MG63 (cell line): ENCODE measurements at regions not wholly inside any gene's neighbourhood (a gene's known extent, or its start where the extent isn't known, plus 50 kb on each side); places are given as distances from the start of the nearest gene placed in this dataset.
A peak's percentile ranks its signal among the peaks of the same experiment; 100 is the strongest.
"Not testable (repeated sequence)": the region's sequence is repeated elsewhere in the genome, so short reads cannot be mapped to it uniquely, and the experiment has no call there.

Source experiments
- DNase-seq: peaks from one replicate; pipeline ENCODE4 v3.0.0-alpha.2; 2020
- H3K27me3 ChIP-seq: fragments of 250-450 bp; sonication (Bioruptor Pico); 2 replicates; pipeline ENCODE4 v1.5.1; 2020; ENCODE audit warnings: mild to moderate bottlenecking, moderate library complexity
- H3K36me3 ChIP-seq: fragments of 250-450 bp; sonication (Bioruptor Pico); 2 replicates; pipeline ENCODE4 v1.5.1; 2020; ENCODE audit warnings: mild to moderate bottlenecking, moderate library complexity
- H3K4me3 ChIP-seq: fragments of 250-450 bp; sonication (Bioruptor Pico); 2 replicates; pipeline ENCODE4 v1.5.1; 2020; ENCODE audit warnings: mild to moderate bottlenecking, moderate library complexity
- H3K9me3 ChIP-seq: fragments of 250-450 bp; sonication (Bioruptor Pico); 2 replicates; pipeline ENCODE4 v1.5.1; 2020; ENCODE audit warnings: mild to moderate bottlenecking, moderate library complexity

- DNase-seq = no peak
- no peaks in the 10 kb centered on the region for H3K9me3 ChIP-seq
- H3K4me3 ChIP-seq = no peak overlapping the region
- no peaks in the 10 kb centered on the region for H3K27me3 ChIP-seq
- H3K36me3 ChIP-seq = no peaks in the 10 kb centered on the region
Observed at GRCh38 chr3:110902453-110903085, 169.0 kb upstream of the NECTIN3 start.

GRCh38 chr3:110903771-110904519, 167.7 kb upstream of the NECTIN3 start:
- H3K27me3 ChIP-seq = no peaks in the 10 kb centered on the region
- H3K9me3 ChIP-seq = no peaks in the 10 kb centered on the region
- H3K4me3 ChIP-seq = no peak overlapping the region
- DNase-seq = no peak
- no peaks in the 10 kb centered on the region for H3K36me3 ChIP-seq

GRCh38 chr3:110904520-110904890, 167.1 kb upstream of the NECTIN3 start:
- DNase-seq = no peak
- H3K9me3 ChIP-seq = no peaks in the 10 kb centered on the region
- H3K36me3 ChIP-seq = no peaks in the 10 kb centered on the region
- no peak overlapping the region for H3K4me3 ChIP-seq
- no peaks in the 10 kb centered on the region for H3K27me3 ChIP-seq

GRCh38 chr3:110905121-110905520, 166.5 kb upstream of the NECTIN3 start:
- H3K9me3 ChIP-seq = no peaks in the 10 kb centered on the region
- H3K36me3 ChIP-seq = no peaks in the 10 kb centered on the region
- no peak for DNase-seq
- H3K27me3 ChIP-seq = no peaks in the 10 kb centered on the region
- H3K4me3 ChIP-seq = no peak overlapping the region

GRCh38 chr3:110909839-110910238, 161.8 kb upstream of the NECTIN3 start:
- Histone ChIP-seq H3K4me3 (no peak overlapping the region), H3K27me3 (no peaks in the 10 kb centered on the region), H3K9me3 (0 out of 2 replicates have a peak, but pooled peaks cover 2% of the 10 kb centered on the region), H3K36me3 (no peaks in the 10 kb centered on the region)
- DNase-seq = no peak

GRCh38 chr3:110910346-110910955, 161.2 kb upstream of the NECTIN3 start:
- Histone ChIP-seq H3K27me3 (no peaks in the 10 kb centered on the region), H3K36me3 (no peaks in the 10 kb centered on the region), H3K9me3 (0 out of 2 replicates have a peak, but pooled peaks cover 2% of the 10 kb centered on the region), H3K4me3 (no peak overlapping the region)
- no peak for DNase-seq

- Histone ChIP-seq H3K4me3 (no peak overlapping the region), H3K27me3 (no peaks in the 10 kb centered on the region), H3K36me3 (no peaks in the 10 kb centered on the region), H3K9me3 (no peaks in the 10 kb centered on the region)
- no peak for DNase-seq
Observed at GRCh38 chr3:110918963-110919362, 152.7 kb upstream of the NECTIN3 start.

- Histone ChIP-seq H3K9me3 (no peaks in the 10 kb centered on the region), H3K27me3 (no peaks in the 10 kb centered on the region), H3K4me3 (no peak overlapping the region), H3K36me3 (no peaks in the 10 kb centered on the region)
- DNase-seq = no peak
Observed at GRCh38 chr3:110925798-110926197, 145.8 kb upstream of the NECTIN3 start.

GRCh38 chr3:110928016-110928662, 143.5 kb upstream of the NECTIN3 start:
- Histone ChIP-seq H3K36me3 (no peaks in the 10 kb centered on the region), H3K9me3 (no peaks in the 10 kb centered on the region), H3K27me3 (no peaks in the 10 kb centered on the region), H3K4me3 (no peak overlapping the region)
- no peak for DNase-seq

- no peak for DNase-seq
- no peaks in the 10 kb centered on the region for H3K27me3 ChIP-seq
- no peak overlapping the region for H3K4me3 ChIP-seq
- H3K36me3 ChIP-seq = no peaks in the 10 kb centered on the region
- H3K9me3 ChIP-seq = no peaks in the 10 kb centered on the region
Observed at GRCh38 chr3:110929816-110930215, 141.8 kb upstream of the NECTIN3 start.

GRCh38 chr3:110932567-110932966, 139.0 kb upstream of the NECTIN3 start:
- DNase-seq = peak; percentile 58
- no peaks in the 10 kb centered on the region for H3K36me3 ChIP-seq
- H3K4me3 ChIP-seq = no peak overlapping the region
- no peaks in the 10 kb centered on the region for H3K9me3 ChIP-seq
- H3K27me3 ChIP-seq = no peaks in the 10 kb centered on the region

GRCh38 chr3:110933821-110934426, 137.7 kb upstream of the NECTIN3 start:
- H3K9me3 ChIP-seq = no peaks in the 10 kb centered on the region
- H3K4me3 ChIP-seq = no peak overlapping the region
- H3K27me3 ChIP-seq = no peaks in the 10 kb centered on the region
- H3K36me3 ChIP-seq = no peaks in the 10 kb centered on the region
- DNase-seq = peak; percentile 15

GRCh38 chr3:110938629-110939028, 133.0 kb upstream of the NECTIN3 start:
- no peak for DNase-seq
- H3K36me3 ChIP-seq = no peaks in the 10 kb centered on the region
- no peaks in the 10 kb centered on the region for H3K9me3 ChIP-seq
- no peak overlapping the region for H3K4me3 ChIP-seq
- no peaks in the 10 kb centered on the region for H3K27me3 ChIP-seq

GRCh38 chr3:110940055-110940454, 131.6 kb upstream of the NECTIN3 start:
- H3K27me3 ChIP-seq = no peaks in the 10 kb centered on the region
- H3K4me3 ChIP-seq = no peak overlapping the region
- no peaks in the 10 kb centered on the region for H3K36me3 ChIP-seq
- no peak for DNase-seq
- no peaks in the 10 kb centered on the region for H3K9me3 ChIP-seq

- no peak for DNase-seq
Observed at GRCh38 chr3:110944782-110945181, 126.8 kb upstream of the NECTIN3 start.

GRCh38 chr3:110946810-110947209, 124.8 kb upstream of the NECTIN3 start:
- H3K36me3 ChIP-seq = no peaks in the 10 kb centered on the region
- H3K27me3 ChIP-seq = no peaks in the 10 kb centered on the region
- no peak for DNase-seq
- H3K4me3 ChIP-seq = no peak overlapping the region
- peaks cover 18% of the 10 kb centered on the region for H3K9me3 ChIP-seq

More at GRCh38 chr3:110944782-110945181, 126.8 kb upstream of the NECTIN3 start:
- Histone ChIP-seq H3K9me3 (peaks cover 14% of the 10 kb centered on the region), H3K36me3 (no peaks in the 10 kb centered on the region), H3K27me3 (no peaks in the 10 kb centered on the region), H3K4me3 (no peak overlapping the region)

- H3K4me3 ChIP-seq, H3K27me3 ChIP-seq, H3K36me3 ChIP-seq, DNase-seq: not testable (repeated sequence)
- peaks cover 21% of the 10 kb centered on the region for H3K9me3 ChIP-seq
Observed at GRCh38 chr3:110949194-110949593, 122.4 kb upstream of the NECTIN3 start.
